SIG-M5 (cell line): ENCODE measurements at regions not wholly inside any gene's neighbourhood (a gene's known extent, or its start where the extent isn't known, plus 50 kb on each side); places are given as distances from the start of the nearest gene placed in this dataset.

Experiments used
- DNase-seq: peaks from one replicate; lab custom pipeline; 2025; lab: John Stamatoyannopoulos, UW

GRCh38 chr11:16434036-16434435, 77.7 kb upstream of the SOX6 start:
- DNase-seq, result no peak

- DNase-seq, result no peak
Observed at GRCh38 chr11:16430674-16431073, 74.3 kb upstream of the SOX6 start.

DNA sequence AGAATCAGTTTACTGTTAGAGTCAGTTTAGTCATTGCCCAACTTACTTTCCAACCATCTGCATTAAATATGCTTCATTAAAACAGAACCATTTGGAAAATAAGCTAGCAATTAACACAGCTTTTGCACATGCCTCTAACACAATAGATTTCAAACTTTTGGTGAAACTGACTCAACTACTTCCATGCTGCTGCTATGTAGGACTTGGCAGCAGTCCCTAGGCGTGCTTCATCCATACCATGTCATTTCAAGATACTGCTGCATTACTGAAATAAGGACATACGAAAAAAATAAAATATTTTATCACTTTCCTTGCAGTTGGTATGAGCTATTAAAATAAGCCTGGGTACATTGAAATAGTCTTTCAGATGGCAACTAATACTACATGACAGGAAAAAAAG, 65.5 kb upstream of the SOX6 start:
- no peak for DNase-seq

GRCh38 chr11:16418428-16419097, 62.2 kb upstream of the SOX6 start:
- DNase-seq, result no peak

GRCh38 chr11:16412525-16413172, 56.3 kb upstream of the SOX6 start:
- no peak for DNase-seq

- no peak for DNase-seq
Observed at GRCh38 chr11:16410479-16410878, 54.1 kb upstream of the SOX6 start.

DNA sequence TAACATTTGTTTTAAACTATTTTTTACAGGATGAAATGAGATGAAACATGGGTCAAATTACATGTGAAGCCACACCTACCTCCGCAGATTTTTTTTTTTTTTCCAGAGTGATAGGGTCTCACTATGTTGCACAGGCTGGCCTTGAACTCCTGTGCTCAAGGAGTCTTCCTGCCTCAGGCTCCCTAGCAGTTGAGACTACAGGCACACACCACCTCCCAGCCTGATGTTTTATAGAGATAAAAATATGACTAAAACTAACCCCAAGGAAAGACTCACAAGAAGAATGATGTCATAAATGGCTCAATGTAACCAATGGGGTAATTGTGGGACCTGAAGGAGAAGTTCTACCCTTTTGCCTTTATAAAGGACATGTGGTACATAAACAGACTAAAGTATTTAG, 52.3 kb upstream of the SOX6 start:
- no peak for DNase-seq

- no peak for DNase-seq
Observed at GRCh38 chr11:16406226-16406625, 49.9 kb upstream of the SOX6 start.
